H1 (cell line): ENCODE measurements at regions not wholly inside any gene's neighbourhood (a gene's known extent, or its start where the extent isn't known, plus 50 kb on each side); places are given as distances from the start of the nearest gene placed in this dataset.

ENCODE experiments used
- CTCF ChIA-PET: fragments of 300-600 bp; sonication (Branson Sonifier 250); formaldehyde crosslinking; loops from one replicate; lab custom pipeline; 2021; ENCODE audit not compliant: partially characterized antibody; lab: Charles Lee
- POLR2A ChIA-PET: fragments of 300-600 bp; sonication (Branson Sonifier 250); formaldehyde crosslinking; loops from one replicate; lab custom pipeline; 2021; ENCODE audit warnings: inconsistent platforms; ENCODE audit not compliant: partially characterized antibody; lab: Charles Lee
- DNase-seq, 2 experiments: peaks; one replicate each; pipeline versions ENCODE4 v3.0.0 to v3.0.0-alpha.2; 2010 to 2022; ENCODE audit warnings: low spot score in 2 of 2, low read depth in 1 of 2, mixed read lengths in 1 of 2
- FAIRE-seq: peaks from 2 replicates; lab custom pipeline; 2011; peaks lifted over from hg19 to GRCh38; lab: Jason Lieb, UNC
- H2AFZ ChIP-seq: 2 replicates; pipeline ENCODE4 v1.8.1; 2012; ENCODE audit warnings: low read length, inconsistent platforms
- H2AK5ac ChIP-seq: 2 replicates; pipeline ENCODE4 v1.6.1; 2013; ENCODE audit warnings: low read depth, low read length
- H2BK120ac ChIP-seq: replicated peaks from 2 replicates; pipeline ENCODE3; 2013; ENCODE audit warnings: low read depth, low read length, inconsistent platforms
- H2BK12ac ChIP-seq: 2 replicates; pipeline ENCODE4 v1.6.1; 2013; ENCODE audit warnings: low read depth, low read length
- H2BK15ac ChIP-seq: 2 replicates; pipeline ENCODE4 v1.6.1; 2013; ENCODE audit warnings: low read length
- H2BK20ac ChIP-seq: 2 replicates; pipeline ENCODE4 v1.6.1; 2013; ENCODE audit warnings: low read length
- H2BK5ac ChIP-seq: 2 replicates; pipeline ENCODE4 v1.6.1; 2013; ENCODE audit warnings: low read depth, low read length
- H3K14ac ChIP-seq: 2 replicates; pipeline ENCODE4 v1.6.1; 2013; ENCODE audit warnings: inconsistent platforms; ENCODE audit not compliant: insufficient read length
- H3K18ac ChIP-seq: 2 replicates; pipeline ENCODE4 v1.6.1; 2013; ENCODE audit warnings: low read length; ENCODE audit errors: extremely low read depth
- H3K23ac ChIP-seq: 2 replicates; pipeline ENCODE4 v1.6.1; 2013; ENCODE audit warnings: inconsistent platforms; ENCODE audit not compliant: insufficient read length
- H3K23me2 ChIP-seq: 2 replicates; pipeline ENCODE4 v1.6.1; 2013; ENCODE audit warnings: low read depth, low read length
- H3K27ac ChIP-seq: 2 replicates; pipeline ENCODE4 v1.6.1; 2011; ENCODE audit warnings: low read depth, low read length, inconsistent platforms
- H3K27me3 ChIP-seq, 4 experiments: replicated peaks in 1 of 4; 1 replicate in 1 of 4; 2 replicates in 3 of 4; pipeline versions ENCODE4 v1.6.1 to v1.8.1; 2011 to 2013; ENCODE audit warnings: low read length in 3 of 4, mild to moderate bottlenecking in 3 of 4, inconsistent platforms in 2 of 4, mixed read lengths in 2 of 4, moderate library complexity in 1 of 4; ENCODE audit not compliant: control insufficient read depth in 3 of 4, insufficient read depth in 3 of 4; ENCODE audit errors: extremely low read depth in 1 of 4
- H3K36me3 ChIP-seq, 4 experiments: 2 replicates each; pipeline versions ENCODE4 v1.6.1 to v1.8.1; 2011 to 2013; ENCODE audit warnings: mild to moderate bottlenecking in 4 of 4, low read length in 3 of 4, moderate library complexity in 2 of 4, control low read depth in 1 of 4, inconsistent platforms in 1 of 4; ENCODE audit not compliant: insufficient read depth in 4 of 4, control insufficient read depth in 2 of 4
- H3K4ac ChIP-seq: replicated peaks from 2 replicates; pipeline ENCODE3; 2013; ENCODE audit warnings: low read length, low read depth, mixed read lengths, inconsistent platforms; ENCODE audit not compliant: insufficient read length
- H3K4me1 ChIP-seq, 4 experiments: replicated peaks in 1 of 4; 1 replicate in 1 of 4; 2 replicates in 3 of 4; pipeline versions ENCODE4 v1.6.1 to v1.8.1; 2011 to 2013; ENCODE audit warnings: low read length in 3 of 4, inconsistent platforms in 2 of 4, mixed read lengths in 1 of 4; ENCODE audit not compliant: insufficient read depth in 4 of 4, control insufficient read depth in 3 of 4
- H3K4me2 ChIP-seq, 2 experiments: 2 replicates each; pipeline versions ENCODE4 v1.6.1 to v1.8.1; 2011 to 2013; ENCODE audit warnings: low read depth in 2 of 2, low read length in 2 of 2, control low read depth in 1 of 2, inconsistent platforms in 1 of 2, mild to moderate bottlenecking in 1 of 2; ENCODE audit not compliant: insufficient read depth in 1 of 2
- H3K4me3 ChIP-seq, 4 experiments: fragments of 200-600, 300-600 bp in 1 of 4; sonication (generic), shearing (Covaris generic), sonication (Bioruptor Twin) in 1 of 4; 2 replicates each; pipeline versions ENCODE4 v1.5.1 to v1.8.1; 2011 to 2016; ENCODE audit warnings: low read length in 4 of 4, low read depth in 3 of 4, control low read depth in 2 of 4, inconsistent platforms in 2 of 4, mild to moderate bottlenecking in 2 of 4, mixed read lengths in 1 of 4, moderate library complexity in 1 of 4; ENCODE audit not compliant: insufficient read depth in 2 of 4; ENCODE audit errors: extremely low read depth in 1 of 4
- H3K56ac ChIP-seq: replicated peaks from 2 replicates; pipeline ENCODE3; 2013; ENCODE audit warnings: low read depth, mild to moderate bottlenecking, mixed read lengths, low read length, inconsistent platforms; ENCODE audit not compliant: insufficient read length
- H3K79me1 ChIP-seq: 2 replicates; pipeline ENCODE4 v1.6.1; 2013; ENCODE audit warnings: low read depth, low read length, control low read depth
- H3K79me2 ChIP-seq, 2 experiments: 2 replicates each; pipeline versions ENCODE4 v1.6.1 to v1.8.1; 2012 to 2013; ENCODE audit warnings: low read length in 2 of 2, mild to moderate bottlenecking in 2 of 2, inconsistent platforms in 1 of 2; ENCODE audit not compliant: insufficient read depth in 2 of 2, control insufficient read depth in 1 of 2
- H3K9ac ChIP-seq, 4 experiments: replicated peaks in 1 of 4; 1 replicate in 1 of 4; 2 replicates in 3 of 4; pipeline versions ENCODE4 v1.6.1 to v1.8.1; 2011 to 2013; ENCODE audit warnings: low read depth in 3 of 4, low read length in 3 of 4, control low read depth in 2 of 4, mild to moderate bottlenecking in 2 of 4, moderate library complexity in 2 of 4, inconsistent platforms in 1 of 4; ENCODE audit errors: extremely low read depth in 1 of 4
- H3K9me3 ChIP-seq, 2 experiments: 2 replicates each; pipeline versions ENCODE4 v1.6.1 to v1.8.1; 2012 to 2013; ENCODE audit warnings: mild to moderate bottlenecking in 2 of 2, moderate library complexity in 2 of 2, control low read depth in 1 of 2, inconsistent platforms in 1 of 2, low read depth in 1 of 2, low read length in 1 of 2, mixed read lengths in 1 of 2; ENCODE audit not compliant: insufficient read depth in 2 of 2
- H4K20me1 ChIP-seq, 2 experiments: replicated peaks in 1 of 2; 2 replicates each; pipeline versions ENCODE3 to v1.8.1; 2011 to 2013; ENCODE audit warnings: inconsistent platforms in 2 of 2, low read length in 2 of 2, mild to moderate bottlenecking in 1 of 2; ENCODE audit not compliant: insufficient read depth in 2 of 2, control insufficient read depth in 1 of 2
- H4K5ac ChIP-seq: 2 replicates; pipeline ENCODE4 v1.6.1; 2013; ENCODE audit warnings: low read length, low read depth, mixed read lengths, inconsistent platforms; ENCODE audit not compliant: insufficient read length
- H4K8ac ChIP-seq: 2 replicates; pipeline ENCODE4 v1.8.0; 2013; ENCODE audit warnings: mild to moderate bottlenecking, moderate library complexity, low read length, inconsistent platforms; ENCODE audit not compliant: insufficient read depth; ENCODE audit errors: extremely low read depth
- H4K91ac ChIP-seq: replicated peaks from 2 replicates; pipeline ENCODE3; 2013; ENCODE audit warnings: low read length, mixed read lengths, inconsistent platforms; ENCODE audit not compliant: insufficient read length
- BRCA1 ChIP-seq: IDR thresholded peaks from 2 replicates; pipeline ENCODE4 v1.6.1; 2012; ENCODE audit warnings: low read depth, low read length, improper control_type of control experiment
- EGR1 ChIP-seq: IDR thresholded peaks from 2 replicates; pipeline ENCODE4 v1.6.1; 2011; ENCODE audit warnings: low read depth, low read length, borderline replicate concordance
- KDM4A ChIP-seq: IDR thresholded peaks from one replicate; pipeline ENCODE4 v1.7.1; 2012; ENCODE audit warnings: low read depth, mild to moderate bottlenecking, moderate library complexity, low read length, inconsistent platforms; ENCODE audit not compliant: severe bottlenecking
- POLR2AphosphoS5 ChIP-seq: IDR thresholded peaks from 2 replicates; pipeline ENCODE4 v1.6.1; 2011; ENCODE audit warnings: low read depth, low read length
- RBBP5 ChIP-seq: IDR thresholded peaks from 2 replicates; pipeline ENCODE4 v1.7.1; 2012; ENCODE audit warnings: low read depth, mild to moderate bottlenecking, inconsistent platforms, low read length, moderate library complexity, borderline replicate concordance
- SAP30 ChIP-seq: fragments of 300-600 bp; sonication (generic); IDR thresholded peaks from 2 replicates; pipeline ENCODE4 v1.7.1; 2012; ENCODE audit warnings: low read length, moderate library complexity, mild to moderate bottlenecking, inconsistent platforms; ENCODE audit not compliant: insufficient read depth, insufficient replicate concordance
- SIRT6 ChIP-seq: IDR thresholded peaks from one replicate; pipeline ENCODE4 v1.7.1; 2012; ENCODE audit warnings: low read length, inconsistent platforms
- SUZ12 ChIP-seq: fragments of 200-600 bp; sonication (generic); IDR thresholded peaks from 2 replicates; pipeline ENCODE4 v1.6.1; 2012; ENCODE audit warnings: mild to moderate bottlenecking, inconsistent platforms, low read length, moderate library complexity, mixed read lengths
- WGBS, 2 experiments: shearing (Covaris generic) in 1 of 2; methylation state at CpG; one replicate each; pipeline versions ENCODE4 v1.1.6 to v1.1.7; 2013 to 2015; ENCODE audit warnings: low lambda C conversion rate in 2 of 2, mixed read lengths in 2 of 2, inconsistent platforms in 1 of 2, low coverage in 1 of 2, missing lambda C conversion rate in 1 of 2; ENCODE audit not compliant: insufficient replicate concordance in 2 of 2, insufficient coverage in 1 of 2, insufficient read length in 1 of 2; ENCODE audit errors: extremely low coverage in 1 of 2, missing lambda C conversion rate in 1 of 2; 5-methylcytosine and 5-hydroxymethylcytosine counted together

- DNase-seq: no peak
- no peak for FAIRE-seq
- no peak overlapping the region for H2AFZ ChIP-seq
- H3K14ac ChIP-seq: no peak overlapping the region
- POLR2A ChIA-PET: no interaction called here
- no peaks in the 10 kb centered on the region for H3K79me1 ChIP-seq
- no peak overlapping the region for H3K4ac ChIP-seq
- CTCF ChIA-PET: no interaction called here
- no peak overlapping the region for H3K27ac ChIP-seq
- no peaks in the 10 kb centered on the region for H3K36me3 ChIP-seq
- no peak overlapping the region for H2BK15ac ChIP-seq
- no peak overlapping the region for H4K91ac ChIP-seq
- TF ChIP-seq BRCA1: no peak
- TF ChIP-seq EGR1: no peak
- TF ChIP-seq POLR2AphosphoS5: no peak
- no peak for TF ChIP-seq KDM4A
- TF ChIP-seq SAP30: no peak
- no peak for TF ChIP-seq RBBP5
- TF ChIP-seq SUZ12: no peak
- no peak for TF ChIP-seq SIRT6
- no peaks in the 10 kb centered on the region for H4K20me1 ChIP-seq
- no peak overlapping the region for H3K18ac ChIP-seq
- H3K4me1 ChIP-seq: peaks cover 0 to 10% (median 2%) of the 10 kb centered on the region in 4 experiments; a peak in 3 of 7 replicates
- H3K23me2 ChIP-seq: peaks cover 2% of the 10 kb centered on the region; the same call in 1 of the 2 replicates
- no peak overlapping the region for H2BK12ac ChIP-seq
- H3K9ac ChIP-seq: no peak overlapping the region
- 80% methylated on average over 3 of the region's 3 CpGs; no CpG with 5 or more reads in 1 of the 2 experiments for WGBS, 2 experiments
- no peak overlapping the region for H3K23ac ChIP-seq
- H3K4me2 ChIP-seq: no peak overlapping the region
- H3K4me3 ChIP-seq: no peak overlapping the region
- no peak overlapping the region for H3K56ac ChIP-seq
- H4K8ac ChIP-seq: no peak overlapping the region
- no peak overlapping the region for H2BK120ac ChIP-seq
- no peak overlapping the region for H2AK5ac ChIP-seq
- no peaks in the 10 kb centered on the region for H3K27me3 ChIP-seq
- H3K9me3 ChIP-seq: peaks cover 0 to 3% of the 10 kb centered on the region in 2 experiments; a peak in 1 of 4 replicates
- no peak overlapping the region for H2BK20ac ChIP-seq
- no peaks in the 10 kb centered on the region for H3K79me2 ChIP-seq
- H2BK5ac ChIP-seq: no peak overlapping the region
- no peak overlapping the region for H4K5ac ChIP-seq
Measured at GRCh38 chr5:125045646-125046045, 299.2 kb upstream of the ZNF608 start.
